Mesodermal cell (in vitro differentiated cells): ENCODE measurements at regions not wholly inside any gene's neighbourhood (a gene's known extent, or its start where the extent isn't known, plus 50 kb on each side); places are given as distances from the start of the nearest gene placed in this dataset.

Source experiments
- H3K27ac ChIP-seq: 2 replicates; pipeline ENCODE4 v1.7.0; 2013; ENCODE audit warnings: mild to moderate bottlenecking, low read depth, low read length, moderate library complexity; ENCODE audit not compliant: severe bottlenecking
- H3K36me3 ChIP-seq: 2 replicates; pipeline ENCODE4 v1.7.1; 2013; ENCODE audit warnings: mild to moderate bottlenecking, low read length, moderate library complexity; ENCODE audit not compliant: control insufficient read depth, insufficient read depth
- H3K4me1 ChIP-seq: one replicate; pipeline ENCODE4 v1.7.1; 2013; ENCODE audit warnings: mild to moderate bottlenecking, low read length; ENCODE audit not compliant: insufficient read depth, control insufficient read depth, poor library complexity, severe bottlenecking
- H3K4me3 ChIP-seq: 2 replicates; pipeline ENCODE4 v1.7.0; 2013; ENCODE audit warnings: low read length, control low read depth, mild to moderate bottlenecking; ENCODE audit not compliant: insufficient read depth, poor library complexity, severe bottlenecking; ENCODE audit errors: extremely low read depth
- H3K9me3 ChIP-seq: 2 replicates; pipeline ENCODE4 v1.7.1; 2013; ENCODE audit warnings: mild to moderate bottlenecking, low read length, moderate library complexity; ENCODE audit not compliant: control insufficient read depth
- WGBS, 2 experiments: methylation state at CpG; one replicate each; pipeline ENCODE4 v1.1.5; 2013; ENCODE audit warnings: missing lambda C conversion rate in 2 of 2; ENCODE audit not compliant: insufficient coverage in 2 of 2; 5-methylcytosine and 5-hydroxymethylcytosine counted together

DNA sequence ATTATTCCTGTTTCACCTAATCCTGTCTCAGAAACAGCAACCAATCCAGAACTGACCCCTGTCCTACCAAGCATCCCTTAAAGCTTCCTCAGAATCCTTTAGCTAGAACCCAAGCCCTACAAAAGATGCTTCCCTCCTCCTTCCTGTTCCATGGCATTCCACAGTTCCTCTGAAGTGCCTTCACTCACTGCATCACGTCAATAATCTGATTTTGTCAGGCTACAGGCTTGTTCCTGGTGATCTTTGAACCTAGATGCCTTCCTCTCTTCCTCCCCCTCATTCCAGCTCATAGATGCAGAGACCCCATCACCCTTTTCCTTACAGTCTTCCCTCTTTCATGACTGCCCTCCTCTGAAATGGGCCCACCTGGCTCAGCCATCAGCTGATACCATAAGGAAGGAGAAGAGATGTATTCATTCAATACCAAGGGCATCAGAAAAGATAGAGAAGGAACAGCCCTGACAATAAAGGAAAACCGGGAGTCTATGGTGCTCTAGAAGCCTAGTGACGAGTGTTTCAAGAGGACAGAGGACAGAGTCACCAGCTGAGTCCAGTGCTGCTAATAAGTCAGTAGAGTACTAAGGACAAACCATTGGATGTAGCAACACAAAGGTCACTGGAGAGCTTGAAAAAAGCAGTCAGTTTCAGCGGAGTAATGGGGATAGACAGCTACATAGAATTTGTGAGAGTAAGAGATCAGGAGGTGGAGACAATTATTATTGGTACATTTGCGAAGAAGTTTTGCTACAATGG, 62.5 kb upstream of the SPDEF start:
- peaks cover 20% of the 10 kb centered on the region for H3K36me3 ChIP-seq
- no peak overlapping the region for H3K4me3 ChIP-seq
- WGBS, 2 experiments = 90 to 94% methylated on average over 4 to 5 of the region's 5 CpGs
- no peaks in the 10 kb centered on the region for H3K9me3 ChIP-seq
- H3K27ac ChIP-seq = no peak overlapping the region
- H3K4me1 ChIP-seq = no peaks in the 10 kb centered on the region

DNA sequence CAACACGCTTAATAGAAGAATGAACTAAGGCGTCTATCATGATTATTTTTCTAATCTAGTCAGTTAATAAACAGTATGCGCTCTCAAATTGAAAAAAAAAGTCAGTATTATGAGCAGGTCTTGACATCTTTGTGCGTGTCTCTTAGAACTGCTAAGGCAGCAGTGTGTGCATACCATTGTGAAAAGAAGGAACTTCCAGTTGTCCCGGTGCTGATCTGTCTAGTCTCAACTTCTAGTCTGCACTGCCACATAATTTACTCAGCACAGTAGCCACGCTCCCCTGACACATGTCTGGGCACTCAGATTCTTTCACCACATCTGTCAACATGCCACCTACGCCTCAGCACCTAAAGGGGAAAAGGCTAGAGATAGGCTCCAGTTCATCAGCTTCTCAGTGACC, 61.1 kb upstream of the SPDEF start:
- Histone ChIP-seq H3K4me1 (no peaks in the 10 kb centered on the region), H3K4me3 (no peak overlapping the region), H3K27ac (no peak overlapping the region), H3K9me3 (no peaks in the 10 kb centered on the region), H3K36me3 (peaks cover 20% of the 10 kb centered on the region)
- WGBS, 2 experiments = 98% methylated on average over 4 to 6 of the region's 7 CpGs

GRCh38 chr6:34616227-34616585, 60.1 kb upstream of the SPDEF start:
- Histone ChIP-seq H3K36me3 (peaks cover 20% of the 10 kb centered on the region), H3K9me3 (no peaks in the 10 kb centered on the region), H3K4me1 (peaks cover 5% of the 10 kb centered on the region), H3K27ac (no peak overlapping the region), H3K4me3 (no peak overlapping the region)
- 91 to 94% methylated on average over 1 of the region's 1 CpG for WGBS, 2 experiments

- WGBS, 2 experiments = 94 to 96% methylated on average over 4 to 5 of the region's 7 CpGs
- Histone ChIP-seq H3K4me3 (no peak overlapping the region), H3K36me3 (peaks cover 20% of the 10 kb centered on the region), H3K4me1 (peaks cover 6% of the 10 kb centered on the region), H3K27ac (no peak overlapping the region), H3K9me3 (no peaks in the 10 kb centered on the region)
Observed at GRCh38 chr6:34615574-34616226, 59.6 kb upstream of the SPDEF start.

DNA sequence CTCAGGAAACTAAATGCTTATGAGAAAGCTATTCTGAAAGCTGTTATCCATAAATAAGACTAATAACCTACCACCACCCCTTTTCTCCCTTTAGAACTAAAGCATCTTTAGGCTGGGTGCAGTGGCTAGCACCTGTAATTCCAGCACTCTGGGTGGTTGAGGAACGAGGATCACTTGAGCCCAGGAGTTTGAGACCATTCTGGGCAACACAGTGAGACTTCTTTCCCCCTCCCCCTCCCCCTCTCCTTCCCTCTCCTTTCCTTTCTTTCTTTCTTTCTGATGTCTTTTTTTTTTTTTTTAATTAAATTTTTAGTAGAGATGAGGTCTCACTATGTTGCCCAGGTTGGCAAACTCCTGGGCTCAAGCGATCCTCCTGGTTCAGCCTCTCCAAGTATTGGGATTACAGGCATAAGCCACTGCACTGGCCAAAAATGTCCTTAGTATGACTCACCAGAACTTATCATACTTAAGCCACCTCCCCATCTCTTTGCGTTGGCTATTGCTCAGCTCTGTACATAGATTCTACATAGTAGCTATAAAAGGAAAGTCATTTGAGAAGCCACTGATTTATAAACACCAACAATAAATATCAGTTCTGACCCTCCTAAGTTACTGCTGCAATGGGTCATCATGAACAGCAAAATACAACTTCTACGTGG, 54.8 kb upstream of the SPDEF start:
- Histone ChIP-seq H3K36me3 (peaks cover 22% of the 10 kb centered on the region), H3K4me1 (peaks cover 11% of the 10 kb centered on the region), H3K9me3 (no peaks in the 10 kb centered on the region), H3K4me3 (no peak overlapping the region), H3K27ac (no peak overlapping the region)
- WGBS, 2 experiments = 75 to 90% methylated on average over 1 to 2 of the region's 4 CpGs

DNA sequence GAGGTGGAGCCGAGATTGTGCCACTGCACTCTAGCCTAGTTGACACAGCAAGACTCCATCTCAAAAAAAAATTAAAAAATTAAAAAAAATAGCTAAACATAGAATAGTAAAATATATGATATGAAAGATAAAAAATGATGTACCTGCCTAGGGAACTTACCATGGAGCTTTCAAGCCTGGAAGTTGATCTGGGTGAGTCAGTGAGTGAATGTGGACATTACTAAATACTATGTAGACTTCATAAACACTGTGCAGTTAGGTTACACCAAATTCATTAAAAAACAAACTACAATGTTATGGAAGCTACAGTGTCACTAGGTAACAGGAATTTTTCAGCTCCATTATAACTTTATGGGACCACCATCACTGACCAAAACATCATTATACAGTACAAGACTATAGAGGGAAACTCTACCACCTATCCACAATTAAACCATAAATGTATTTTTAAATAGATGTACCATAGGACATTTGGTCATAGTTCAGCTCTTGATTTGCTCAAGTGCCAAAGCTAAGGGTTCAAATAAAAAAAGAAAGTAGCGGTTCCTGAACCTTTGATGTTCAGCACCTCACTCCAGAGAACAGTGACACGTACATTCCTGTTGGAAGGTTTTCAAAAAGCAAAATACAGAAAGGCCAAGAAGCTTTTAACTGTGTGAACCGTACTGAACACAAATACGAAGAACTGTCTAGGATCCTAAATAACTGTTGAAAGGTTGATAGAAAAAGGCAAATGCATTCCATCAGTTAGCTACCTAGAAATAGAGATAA, 52.4 kb upstream of the SPDEF start:
- WGBS, 2 experiments = 95 to 100% methylated on average over 1 to 4 of the region's 5 CpGs
- H3K9me3 ChIP-seq = no peaks in the 10 kb centered on the region
- H3K4me3 ChIP-seq = no peak overlapping the region

GRCh38 chr6:34606477-34607265, 50.5 kb upstream of the SPDEF start:
- peaks cover 25% of the 10 kb centered on the region for H3K36me3 ChIP-seq
- WGBS, 2 experiments = 91 to 98% methylated on average over 8 to 9 of the region's 11 CpGs
- no peak overlapping the region for H3K27ac ChIP-seq
- H3K9me3 ChIP-seq = no peaks in the 10 kb centered on the region
- peaks cover 22% of the 10 kb centered on the region for H3K4me1 ChIP-seq
- H3K4me3 ChIP-seq = no peak overlapping the region

More for the DNA sequence above, 52.4 kb upstream of the SPDEF start:
- Histone ChIP-seq H3K4me1 (peaks cover 11% of the 10 kb centered on the region), H3K27ac (no peak overlapping the region), H3K36me3 (peaks cover 25% of the 10 kb centered on the region)
